GM12878 (cell line): ENCODE measurements at regions not wholly inside any gene's neighbourhood (a gene's known extent, or its start where the extent isn't known, plus 50 kb on each side); places are given as distances from the start of the nearest gene placed in this dataset.

Source experiments
- ATAC-seq: fragments of 200-7000 bp; cut with Tn5 transposase; 3 replicates; pipeline ENCODE4 v1.9.1; 2020; ENCODE audit warnings: mild to moderate bottlenecking, moderate library complexity
- BruUV-seq: library from RNA; stranded (reverse); fragments of 400-500 nt; replicated peaks from 2 replicates; lab custom pipeline; 2021; lab: Mats Ljungman, UMichigan
- CTCF ChIA-PET: fragments of 300-600 bp; sonication (Branson Sonifier 250); formaldehyde crosslinking; extraction: SDS; loops from one replicate; lab custom pipeline; 2021; ENCODE audit warnings: inconsistent platforms; lab: Yijun Ruan, JAX
- POLR2A ChIA-PET: fragments of 350-600 bp; formaldehyde crosslinking; extraction: SDS; loops from one replicate; lab custom pipeline; 2021; ENCODE audit warnings: inconsistent platforms; lab: Charles Lee
- RAD21 ChIA-PET: fragments of 300-600 bp; sonication (Branson Sonifier 250); formaldehyde crosslinking; loops from one replicate; lab custom pipeline; 2023; ENCODE audit warnings: antibody characterized with exemption; ENCODE audit not compliant: unreplicated experiment; lab: Charles Lee
- SMC1A ChIA-PET: fragments of 300-600 bp; sonication (Branson Sonifier 250); formaldehyde crosslinking; loops from one replicate; lab custom pipeline; 2023; ENCODE audit not compliant: unreplicated experiment, uncharacterized antibody; lab: Charles Lee
- DNase-seq: peaks from one replicate; pipeline ENCODE4 v3.0.0-alpha.2; 2011; ENCODE audit warnings: low read depth, low spot score
- FAIRE-seq: peaks from 3 replicates; lab custom pipeline; 2011; peaks lifted over from hg19 to GRCh38; lab: Jason Lieb, UNC
- H2AFZ ChIP-seq: 2 replicates; pipeline ENCODE4 v1.6.0; 2011; ENCODE audit warnings: low read depth, low read length, control low read depth; ENCODE audit not compliant: control insufficient read depth
- H3K27ac ChIP-seq: 2 replicates; pipeline ENCODE4 v1.5.1; 2011; ENCODE audit warnings: control low read depth; ENCODE audit not compliant: control insufficient read depth, insufficient read depth
- H3K27me3 ChIP-seq, 2 experiments: replicated peaks in 1 of 2; 2 replicates each; pipeline versions ENCODE4 v1.6.0 to v1.6.1; 2011; ENCODE audit warnings: low read length in 1 of 2; ENCODE audit not compliant: control insufficient read depth in 2 of 2, insufficient read depth in 2 of 2
- H3K36me3 ChIP-seq, 2 experiments: 2 replicates each; pipeline ENCODE4 v1.5.1; 2011; ENCODE audit warnings: low read length in 1 of 2; ENCODE audit not compliant: control insufficient read depth in 2 of 2, insufficient read depth in 2 of 2
- H3K4me1 ChIP-seq: 2 replicates; pipeline ENCODE4 v1.6.1; 2011; ENCODE audit warnings: mild to moderate bottlenecking, low read length, moderate library complexity, mixed read lengths; ENCODE audit not compliant: control insufficient read depth, insufficient read depth
- H3K4me2 ChIP-seq: 2 replicates; pipeline ENCODE4 v1.6.0; 2011; ENCODE audit warnings: control low read depth; ENCODE audit not compliant: control insufficient read depth, insufficient read depth
- H3K4me3 ChIP-seq: fragments of 200-600 bp; sonication (generic); 2 replicates; pipeline ENCODE4 v1.5.1; 2016
- H3K79me2 ChIP-seq: 2 replicates; pipeline ENCODE4 v1.6.0; 2011; ENCODE audit warnings: low read length; ENCODE audit not compliant: control insufficient read depth, insufficient read depth
- H3K9ac ChIP-seq: 2 replicates; pipeline ENCODE4 v1.8.0; 2011; ENCODE audit warnings: low read length, control low read depth, mixed read lengths; ENCODE audit not compliant: control insufficient read depth, insufficient read depth
- H3K9me3 ChIP-seq: replicated peaks from 3 replicates; pipeline ENCODE4 v1.5.1; 2011; ENCODE audit warnings: mild to moderate bottlenecking, low read length; ENCODE audit not compliant: control insufficient read depth, insufficient read depth
- H4K20me1 ChIP-seq: 2 replicates; pipeline ENCODE4 v1.6.0; 2011; ENCODE audit not compliant: control insufficient read depth, insufficient read depth
- CREB1 ChIP-seq: IDR thresholded peaks from 2 replicates; pipeline ENCODE4 v1.6.1; 2012; ENCODE audit warnings: low read depth, mild to moderate bottlenecking, inconsistent platforms
- DPF2 ChIP-seq: fragments of 450-650 bp; IDR thresholded peaks from 2 replicates; pipeline ENCODE4 v1.6.1; 2017; ENCODE audit warnings: mild to moderate bottlenecking
- EED ChIP-seq: sonication (generic); IDR thresholded peaks from 2 replicates; pipeline ENCODE4 v1.6.1; 2016; ENCODE audit warnings: antibody characterized with exemption, low read depth
- EGR1 ChIP-seq, 2 experiments: IDR thresholded peaks; 1 replicate in 1 of 2; 2 replicates in 1 of 2; pipeline ENCODE4 v1.6.1; 2011 to 2012; ENCODE audit warnings: low read depth in 2 of 2, low read length in 2 of 2, borderline replicate concordance in 1 of 2, mild to moderate bottlenecking in 1 of 2, moderate library complexity in 1 of 2
- ELK1 ChIP-seq: IDR thresholded peaks from 2 replicates; pipeline ENCODE4 v1.6.1; 2012; ENCODE audit warnings: low read depth, low read length, improper control_type of control experiment
- EP300 ChIP-seq, 2 experiments: fragments of 150-350 bp in 1 of 2; IDR thresholded peaks; 2 replicates each; pipeline ENCODE4 v1.6.1; 2011 to 2012; ENCODE audit warnings: low read depth in 2 of 2, low read length in 2 of 2, borderline replicate concordance in 1 of 2, improper control_type of control experiment in 1 of 2, inconsistent platforms in 1 of 2; ENCODE audit not compliant: control insufficient read depth in 1 of 2
- FOS ChIP-seq: IDR thresholded peaks from 3 replicates; pipeline ENCODE4 v1.6.1; 2011; ENCODE audit warnings: borderline replicate concordance; ENCODE audit not compliant: insufficient read length; ENCODE audit errors: extremely low read depth
- GABPA ChIP-seq: IDR thresholded peaks from 2 replicates; pipeline ENCODE4 v1.6.1; 2014; ENCODE audit warnings: antibody characterized with exemption, low read depth, mild to moderate bottlenecking, inconsistent platforms
- IRF4 ChIP-seq: IDR thresholded peaks from 2 replicates; pipeline ENCODE4 v1.6.1; 2011; ENCODE audit warnings: low read depth, low read length
- MTA3 ChIP-seq: IDR thresholded peaks from 2 replicates; pipeline ENCODE4 v1.6.1; 2012; ENCODE audit warnings: low read length, inconsistent platforms, borderline replicate concordance
- MYB ChIP-seq: fragments of 150-350 bp; IDR thresholded peaks from 2 replicates; pipeline ENCODE4 v1.6.1; 2014; ENCODE audit warnings: mild to moderate bottlenecking, low read depth, low read length, borderline replicate concordance
- NFXL1 ChIP-seq: fragments of 450-650 bp; IDR thresholded peaks from 2 replicates; pipeline ENCODE4 v1.6.1; 2017; ENCODE audit warnings: antibody characterized with exemption, mild to moderate bottlenecking, borderline replicate concordance
- REST ChIP-seq: IDR thresholded peaks from 2 replicates; pipeline ENCODE4 v1.6.1; 2012; ENCODE audit warnings: mild to moderate bottlenecking, low read depth, low read length
- SP1 ChIP-seq: IDR thresholded peaks from one replicate; pipeline ENCODE4 v1.6.1; 2011; ENCODE audit warnings: low read depth, low read length
- STAT3 ChIP-seq: IDR thresholded peaks from 2 replicates; pipeline ENCODE4 v1.6.1; 2011; ENCODE audit warnings: low read depth, low read length, improper control_type of control experiment
- SUZ12 ChIP-seq: fragments of 200-600 bp; sonication (generic); IDR thresholded peaks from one replicate; pipeline ENCODE4 v1.6.1; 2018; ENCODE audit warnings: antibody characterized with exemption, mild to moderate bottlenecking; ENCODE audit not compliant: unreplicated experiment
- ZBTB33 ChIP-seq: fragments of 450-650 bp; IDR thresholded peaks from 2 replicates; pipeline ENCODE4 v1.6.1; 2017; ENCODE audit warnings: mild to moderate bottlenecking
- WGBS: methylation state at CpG from one replicate; pipeline ENCODE4 v1.1.6; 2016; ENCODE audit warnings: low lambda C conversion rate; ENCODE audit not compliant: insufficient replicate concordance, insufficient coverage; ENCODE audit errors: missing lambda C conversion rate; 5-methylcytosine and 5-hydroxymethylcytosine counted together
- in situ Hi-C: fragments of 300-500 bp; cut with MboI; formaldehyde crosslinking; loops from 9 replicates; pipeline ENCODE4 v1.14.3; 2018; ENCODE audit warnings: mixed read lengths
- intact Hi-C: fragments of 100-400 bp; cut with micrococcal nuclease; formaldehyde crosslinking; loops from one replicate; pipeline ENCODE4 v1.14.2; 2022; ENCODE audit not compliant: unreplicated experiment

- no TSS peak for BruUV-seq
- intact Hi-C loops: no loop called here
- ATAC-seq (no peak), DNase-seq (no peak), FAIRE-seq (no peak)
- no peaks in the 10 kb centered on the region for H3K79me2 ChIP-seq
- H4K20me1 ChIP-seq: no peaks in the 10 kb centered on the region
- in situ Hi-C loops: no loop called here
- H3K9me3 ChIP-seq: no peaks in the 10 kb centered on the region; the same call in 1 of the 3 replicates
- ChIA-PET SMC1A (interaction anchor here (1.1 to 1.4 kb wide), 3 partner anchors 30 to 95 kb away, joined by 3 read pairs; no protein-coding TSS in a partner anchor), CTCF (no interaction called here), RAD21 (no interaction called here), POLR2A (interaction anchor here (0.6 kb wide), 1 partner anchor 397 kb away, joined by 4 read pairs; no protein-coding TSS in a partner anchor)
- H3K4me1 ChIP-seq: no peaks in the 10 kb centered on the region
- WGBS: 67% methylated on average over 8 of the region's 8 CpGs
- TF ChIP-seq GABPA (no peak), IRF4 (no peak), MYB (no peak), REST (no peak), STAT3 (no peak), NFXL1 (no peak), MTA3 (no peak), CREB1 (no peak), EGR1 (IDR thresholded peaks at IDR 0.05; ENCODE audit: borderline replicate concordance in 1 of 2, low read depth in 2 of 2, low read length in 2 of 2) (no peak), DPF2 (no peak), ELK1 (no peak), FOS (no peak), EP300 (IDR thresholded peaks at IDR 0.05; ENCODE audit: borderline replicate concordance in 1 of 2, control insufficient read depth in 1 of 2, low read depth in 2 of 2, low read length in 2 of 2) (no peak), SUZ12 (no peak), ZBTB33 (no peak), SP1 (no peak), EED (no peak)
- H2AFZ ChIP-seq: no peak overlapping the region
- H3K27me3 ChIP-seq: no peaks in the 10 kb centered on the region
- H3K9ac ChIP-seq: no peak overlapping the region
- no peaks in the 10 kb centered on the region for H3K36me3 ChIP-seq
- no peak overlapping the region for H3K27ac ChIP-seq
- no peak overlapping the region for H3K4me2 ChIP-seq
- H3K4me3 ChIP-seq: no peak overlapping the region
These were observed 299.4 kb upstream of the SOX4 start for GRCh38 chr6:21294144-21294543.
